ENCODE measurements at regions not wholly inside any gene's neighbourhood (a gene's known extent, or its start where the extent isn't known, plus 50 kb on each side); places are given as distances from the start of the nearest gene placed in this dataset.

DNA sequence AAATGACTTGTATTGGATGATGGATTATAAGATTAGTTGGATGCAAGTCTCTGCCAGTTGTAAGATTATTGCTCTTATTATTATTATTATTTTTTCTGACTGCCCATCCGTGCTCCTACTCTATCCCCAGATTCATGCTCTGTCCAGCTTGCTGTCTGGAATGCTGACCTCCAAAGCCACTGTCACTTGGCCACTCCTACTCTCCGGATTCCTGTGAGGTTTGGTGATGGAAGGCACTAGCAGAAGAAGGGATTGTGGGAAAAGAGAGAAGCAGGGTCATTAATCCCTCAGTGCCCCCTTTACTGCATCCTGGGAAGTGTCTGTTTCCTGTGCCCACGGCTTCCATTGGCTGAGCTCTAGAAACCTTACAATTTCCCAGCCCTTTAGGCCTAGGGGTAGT lies 76.3 kb upstream of the IL12B start:
- 90% methylated on average over 3 of the region's 3 CpGs for WGBS

DNA sequence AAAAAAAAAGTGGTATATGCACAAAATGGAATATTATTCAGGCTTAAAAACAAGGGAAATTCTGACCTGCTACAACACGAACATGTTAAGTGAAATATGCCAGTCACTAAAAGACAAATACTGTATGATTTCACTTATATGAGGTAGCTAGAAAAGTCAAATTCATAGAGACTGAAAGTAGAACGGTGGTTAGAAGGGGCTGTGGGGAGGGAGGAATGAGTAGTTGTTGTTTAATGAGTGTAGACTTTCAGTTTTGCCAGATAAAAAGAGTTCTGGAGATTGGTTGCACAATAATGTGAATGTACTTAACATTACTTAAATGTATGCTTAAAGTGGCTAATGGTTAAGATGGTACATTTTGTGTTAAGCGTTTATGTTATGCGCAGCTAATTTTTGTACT lies 79.5 kb upstream of the IL12B start:
- Histone ChIP-seq H3K27ac (ENCODE audit: low read depth, low read length) (no peak overlapping the region), H3K36me3 (ENCODE audit: insufficient read depth, low read length) (no peaks in the 10 kb centered on the region), H3K27me3 (ENCODE audit: insufficient read depth, low read length) (no peaks in the 10 kb centered on the region), H3K4me1 (ENCODE audit: insufficient read depth, low read length) (peaks cover 10% of the 10 kb centered on the region; the same call in 1 of the 2 replicates), H3K9ac (ENCODE audit: low read depth, low read length) (no peak overlapping the region), H3K4me3 (ENCODE audit: low read length) (no peak overlapping the region), H3K9me3 (ENCODE audit: insufficient read depth, low read depth, low read length) (no peaks in the 10 kb centered on the region)
- WGBS: 97% methylated on average over 4 of the region's 4 CpGs

More for the DNA sequence above, 76.3 kb upstream of the IL12B start:
- Histone ChIP-seq H3K27me3 (ENCODE audit: insufficient read depth, low read length) (no peaks in the 10 kb centered on the region), H3K4me1 (ENCODE audit: insufficient read depth, low read length) (0 out of 2 replicates have a peak, but pooled peaks cover 3% of the 10 kb centered on the region), H3K9ac (ENCODE audit: low read depth, low read length) (no peak overlapping the region), H3K9me3 (ENCODE audit: insufficient read depth, low read depth, low read length) (no peaks in the 10 kb centered on the region), H3K36me3 (ENCODE audit: insufficient read depth, low read length) (no peaks in the 10 kb centered on the region), H3K4me3 (ENCODE audit: low read length) (no peak overlapping the region), H3K27ac (ENCODE audit: low read depth, low read length) (no peak overlapping the region)

DNA sequence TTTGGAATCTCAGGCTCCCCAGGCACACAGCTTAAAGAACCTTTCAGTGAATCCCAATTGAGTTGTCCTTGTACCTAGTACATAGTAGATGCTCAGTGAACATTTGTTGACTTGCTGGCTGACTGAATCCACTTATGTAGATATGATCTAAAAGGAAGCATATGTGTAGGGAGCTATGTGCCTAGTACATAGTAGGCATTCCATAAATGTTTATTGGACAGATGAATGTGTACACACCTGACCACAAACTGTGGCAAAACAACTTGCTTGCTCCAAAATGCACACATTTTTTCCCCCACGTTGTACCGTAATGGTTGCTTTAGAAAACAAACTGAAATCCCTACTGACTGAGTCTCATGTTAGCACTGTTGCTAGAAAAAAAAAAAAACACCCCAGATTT lies 80.2 kb upstream of the IL12B start:
- WGBS: 93% methylated on average over 2 of the region's 2 CpGs
- Histone ChIP-seq H3K36me3 (ENCODE audit: insufficient read depth, low read length) (no peaks in the 10 kb centered on the region), H3K4me1 (ENCODE audit: insufficient read depth, low read length) (peaks cover 10% of the 10 kb centered on the region; the same call in 1 of the 2 replicates), H3K27me3 (ENCODE audit: insufficient read depth, low read length) (no peaks in the 10 kb centered on the region), H3K9ac (ENCODE audit: low read depth, low read length) (no peak overlapping the region), H3K27ac (ENCODE audit: low read depth, low read length) (no peak overlapping the region), H3K4me3 (ENCODE audit: low read length) (no peak overlapping the region), H3K9me3 (ENCODE audit: insufficient read depth, low read depth, low read length) (no peaks in the 10 kb centered on the region)

DNA sequence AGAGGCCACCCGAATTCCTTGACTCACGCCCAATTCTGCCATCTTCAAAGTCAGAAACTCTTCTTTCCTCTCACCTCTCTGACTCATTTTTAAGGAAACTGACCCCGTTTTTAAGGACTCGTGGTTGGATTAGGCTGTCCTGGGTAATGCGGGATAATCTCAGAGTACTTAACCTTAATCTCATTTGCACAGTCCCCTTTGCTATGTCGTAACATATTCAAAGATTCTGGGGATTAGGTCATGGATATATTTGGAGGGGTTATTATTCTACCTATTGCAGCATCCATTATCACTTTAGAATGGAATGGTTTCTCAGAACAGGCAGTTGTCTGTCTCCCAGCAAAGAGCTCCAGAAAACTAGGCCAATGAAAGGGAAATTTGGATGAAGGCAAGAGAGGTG lies 80.8 kb upstream of the IL12B start:
- no peaks in the 10 kb centered on the region for H3K9me3 ChIP-seq (ENCODE audit: insufficient read depth, low read depth, low read length)
- no peaks in the 10 kb centered on the region for H3K27me3 ChIP-seq (ENCODE audit: insufficient read depth, low read length)
- no peaks in the 10 kb centered on the region for H3K36me3 ChIP-seq (ENCODE audit: insufficient read depth, low read length)
- H3K9ac ChIP-seq (ENCODE audit: low read depth, low read length): no peak overlapping the region
- peaks cover 7% of the 10 kb centered on the region; the same call in 1 of the 2 replicates for H3K4me1 ChIP-seq (ENCODE audit: insufficient read depth, low read length)
- H3K27ac ChIP-seq (ENCODE audit: low read depth, low read length): no peak overlapping the region
- H3K4me3 ChIP-seq (ENCODE audit: low read length): no peak overlapping the region
- WGBS: 61% methylated on average over 4 of the region's 6 CpGs

DNA sequence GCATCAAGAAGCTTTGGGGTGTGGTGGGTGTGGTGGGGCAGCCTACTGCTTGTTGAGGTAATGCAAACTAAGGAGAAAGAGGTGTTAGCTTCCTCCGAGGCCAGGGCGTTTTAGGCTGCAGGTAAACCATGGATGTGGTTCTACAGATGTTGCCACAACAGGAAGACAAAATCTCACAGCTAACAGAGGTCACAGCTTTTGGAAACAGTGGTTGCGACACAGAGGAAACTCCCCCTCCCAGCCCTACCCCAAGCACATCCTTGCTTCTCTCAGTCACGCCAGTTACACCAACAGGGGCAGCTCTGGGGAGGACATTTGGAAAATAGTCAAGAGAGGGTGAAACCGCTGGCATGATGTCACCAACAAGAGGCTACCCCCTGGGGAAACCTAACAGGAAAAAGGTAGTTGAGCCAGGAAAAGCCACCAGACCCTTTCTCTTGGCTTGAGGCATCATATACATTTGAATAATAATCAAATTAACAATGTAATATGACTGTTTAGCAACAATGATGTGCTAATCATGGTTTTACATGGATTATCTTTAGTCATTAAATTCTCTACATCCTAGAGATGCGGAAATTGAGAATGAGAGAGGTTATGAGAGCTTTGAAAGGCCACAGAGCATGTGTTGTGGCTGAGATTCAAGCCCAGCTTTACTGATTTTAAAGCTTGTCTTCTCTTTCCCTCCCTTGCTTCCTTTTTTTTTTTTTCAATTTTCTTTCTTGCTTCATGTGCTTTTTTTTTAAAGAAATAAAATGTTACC lies 82.2 kb upstream of the IL12B start:
- H3K4me1 ChIP-seq (ENCODE audit: insufficient read depth, low read length): peaks cover 7% of the 10 kb centered on the region; the same call in 1 of the 2 replicates
- H3K27me3 ChIP-seq (ENCODE audit: insufficient read depth, low read length): no peaks in the 10 kb centered on the region
- no peaks in the 10 kb centered on the region for H3K36me3 ChIP-seq (ENCODE audit: insufficient read depth, low read length)
- no peaks in the 10 kb centered on the region for H3K9me3 ChIP-seq (ENCODE audit: insufficient read depth, low read depth, low read length)
- H3K4me3 ChIP-seq (ENCODE audit: low read length): no peak overlapping the region
- WGBS: 61% methylated on average over 6 of the region's 6 CpGs
- no peak overlapping the region for H3K9ac ChIP-seq (ENCODE audit: low read depth, low read length)
- H3K27ac ChIP-seq (ENCODE audit: low read depth, low read length): no peak overlapping the region

DNA sequence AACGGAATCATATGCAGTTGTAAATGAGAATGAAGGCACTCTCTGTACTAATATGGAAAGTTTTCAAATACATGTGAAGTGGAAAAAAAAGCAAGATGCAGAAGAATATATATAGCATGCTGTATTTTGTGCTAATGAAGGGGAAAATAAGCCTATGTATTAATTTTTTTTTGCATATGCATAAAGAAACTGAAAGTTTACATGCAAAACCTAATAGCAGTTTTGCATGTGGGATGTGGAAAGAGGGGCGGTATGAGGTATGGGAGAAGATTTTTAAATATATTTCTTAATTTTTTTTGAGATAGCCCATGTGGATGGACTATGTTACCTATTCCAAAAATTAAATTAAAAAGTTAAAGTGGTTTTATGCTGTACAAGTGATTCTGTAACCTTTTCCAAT lies 83.7 kb upstream of the IL12B start:
- Histone ChIP-seq H3K27me3 (ENCODE audit: insufficient read depth, low read length) (no peaks in the 10 kb centered on the region), H3K9ac (ENCODE audit: low read depth, low read length) (no peak overlapping the region), H3K9me3 (ENCODE audit: insufficient read depth, low read depth, low read length) (no peaks in the 10 kb centered on the region), H3K4me3 (ENCODE audit: low read length) (no peak overlapping the region), H3K27ac (ENCODE audit: low read depth, low read length) (no peak overlapping the region), H3K36me3 (ENCODE audit: insufficient read depth, low read length) (no peaks in the 10 kb centered on the region), H3K4me1 (ENCODE audit: insufficient read depth, low read length) (peaks cover 7% of the 10 kb centered on the region; the same call in 1 of the 2 replicates)
- WGBS: 95% methylated on average over 2 of the region's 2 CpGs

DNA sequence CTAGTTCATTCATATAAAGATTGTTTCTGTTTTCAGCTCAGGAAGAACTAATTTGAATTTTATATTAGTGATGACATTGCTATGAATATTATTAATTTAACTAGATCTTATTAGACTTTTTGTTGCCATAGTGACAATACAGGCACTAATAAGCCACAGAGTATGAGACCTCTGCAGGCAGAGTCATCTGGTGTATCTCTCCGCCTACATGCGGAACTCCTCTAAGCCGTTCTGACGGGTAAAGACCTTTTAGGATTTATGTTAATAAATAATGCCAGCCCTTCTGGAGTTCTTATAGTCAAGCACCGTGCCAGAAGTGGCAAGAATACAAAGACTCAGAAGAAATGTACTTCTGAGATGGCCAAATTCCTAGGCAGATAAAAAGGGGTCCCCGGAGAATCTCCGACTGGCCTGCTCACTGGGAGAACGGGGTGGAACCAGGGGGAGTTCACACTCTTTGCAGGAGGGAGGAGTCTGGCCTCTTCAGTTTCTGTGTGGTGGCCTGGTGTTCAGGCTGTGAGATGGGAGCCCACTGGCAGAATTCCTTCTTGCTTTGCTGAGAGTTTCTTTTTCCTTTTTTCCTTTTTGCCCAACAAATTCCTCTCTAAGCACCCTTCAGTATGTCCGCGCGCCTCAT lies 85.1 kb upstream of the IL12B start:
- no peak overlapping the region for H3K27ac ChIP-seq (ENCODE audit: low read depth, low read length)
- no peak overlapping the region for H3K4me3 ChIP-seq (ENCODE audit: low read length)
- no peak overlapping the region for H3K9ac ChIP-seq (ENCODE audit: low read depth, low read length)
- 82% methylated on average over 11 of the region's 11 CpGs for WGBS
- H3K36me3 ChIP-seq (ENCODE audit: insufficient read depth, low read length): no peaks in the 10 kb centered on the region
- no peaks in the 10 kb centered on the region for H3K9me3 ChIP-seq (ENCODE audit: insufficient read depth, low read depth, low read length)
- no peaks in the 10 kb centered on the region for H3K27me3 ChIP-seq (ENCODE audit: insufficient read depth, low read length)
- H3K4me1 ChIP-seq (ENCODE audit: insufficient read depth, low read length): peaks cover 7% of the 10 kb centered on the region; the same call in 1 of the 2 replicates

DNA sequence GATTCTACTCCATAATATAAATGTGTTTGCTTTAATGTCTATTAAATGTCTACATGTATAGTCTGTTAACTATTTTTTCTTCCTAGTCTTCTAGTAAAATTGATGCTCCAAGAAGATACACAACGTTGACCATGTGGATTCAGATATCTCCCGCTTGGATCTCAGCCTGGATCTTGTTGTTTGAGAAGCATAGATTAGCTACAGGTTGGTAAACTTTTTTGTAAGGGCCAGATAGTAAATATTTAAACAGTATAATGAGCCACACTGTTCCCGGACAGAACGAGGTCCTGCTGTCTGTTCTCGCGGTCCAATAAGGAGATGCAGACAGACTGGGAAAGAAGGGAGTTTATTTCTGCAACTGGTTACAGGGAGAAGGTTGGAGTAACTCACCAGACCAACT lies 86.2 kb upstream of the IL12B start:
- WGBS: 81% methylated on average over 6 of the region's 6 CpGs
- Histone ChIP-seq H3K9ac (ENCODE audit: low read depth, low read length) (no peak overlapping the region), H3K4me3 (ENCODE audit: low read length) (no peak overlapping the region), H3K9me3 (ENCODE audit: insufficient read depth, low read depth, low read length) (no peaks in the 10 kb centered on the region), H3K27ac (ENCODE audit: low read depth, low read length) (no peak overlapping the region), H3K27me3 (ENCODE audit: insufficient read depth, low read length) (no peaks in the 10 kb centered on the region), H3K36me3 (ENCODE audit: insufficient read depth, low read length) (no peaks in the 10 kb centered on the region), H3K4me1 (ENCODE audit: insufficient read depth, low read length) (peaks cover 7% of the 10 kb centered on the region; the same call in 1 of the 2 replicates)

DNA sequence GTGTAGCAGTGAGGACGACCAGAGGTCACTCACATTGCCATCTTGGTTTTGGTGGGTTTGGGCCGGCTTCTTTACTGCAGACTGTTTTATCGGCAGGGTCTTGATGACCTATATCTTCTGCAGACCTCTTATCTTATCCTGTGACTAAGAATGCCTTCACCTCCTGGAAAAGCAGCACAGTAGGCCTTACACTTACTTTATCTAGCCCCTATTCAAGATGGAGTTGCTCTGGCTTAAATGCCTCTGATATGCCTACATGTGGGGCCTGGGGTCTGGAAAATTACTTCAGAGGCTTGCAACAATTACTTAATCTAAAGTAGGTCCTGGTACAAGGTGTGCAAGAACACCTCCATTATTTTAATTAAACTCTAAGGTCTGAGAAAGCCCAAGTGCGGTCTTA lies 86.9 kb upstream of the IL12B start:
- Histone ChIP-seq H3K4me1 (ENCODE audit: insufficient read depth, low read length) (peaks cover 6% of the 10 kb centered on the region; the same call in 1 of the 2 replicates), H3K4me3 (ENCODE audit: low read length) (no peak overlapping the region), H3K9me3 (ENCODE audit: insufficient read depth, low read depth, low read length) (no peaks in the 10 kb centered on the region), H3K36me3 (ENCODE audit: insufficient read depth, low read length) (no peaks in the 10 kb centered on the region), H3K9ac (ENCODE audit: low read depth, low read length) (no peak overlapping the region), H3K27me3 (ENCODE audit: insufficient read depth, low read length) (no peaks in the 10 kb centered on the region), H3K27ac (ENCODE audit: low read depth, low read length) (no peak overlapping the region)
- WGBS: 97% methylated on average over 4 of the region's 4 CpGs

DNA sequence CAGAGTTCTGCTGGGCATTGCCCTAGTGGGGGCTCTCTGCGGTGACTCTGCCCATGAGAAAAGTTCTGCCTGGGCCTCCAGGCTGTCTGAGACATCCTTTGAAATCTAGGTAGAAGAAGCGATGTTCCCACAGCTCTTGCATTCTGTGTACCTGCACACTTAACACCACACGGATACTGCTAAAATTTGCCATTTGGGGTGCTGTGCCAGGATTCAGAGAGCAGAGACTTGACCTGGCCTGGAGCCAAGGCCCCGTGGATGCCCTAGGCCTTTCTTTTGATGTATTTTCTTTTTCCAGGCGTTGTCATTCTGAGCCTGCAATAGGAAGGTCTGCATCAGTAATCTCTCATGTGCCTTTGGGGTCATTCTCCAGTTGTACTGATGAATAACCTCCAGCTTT lies 89.3 kb upstream of the IL12B start:
- no peaks in the 10 kb centered on the region for H3K36me3 ChIP-seq (ENCODE audit: insufficient read depth, low read length)
- no peak overlapping the region for H3K9ac ChIP-seq (ENCODE audit: low read depth, low read length)
- H3K9me3 ChIP-seq (ENCODE audit: insufficient read depth, low read depth, low read length): no peaks in the 10 kb centered on the region
- H3K4me3 ChIP-seq (ENCODE audit: low read length): no peak overlapping the region
- H3K27me3 ChIP-seq (ENCODE audit: insufficient read depth, low read length): no peaks in the 10 kb centered on the region
- 88% methylated on average over 5 of the region's 5 CpGs for WGBS
- no peaks in the 10 kb centered on the region for H3K4me1 ChIP-seq (ENCODE audit: insufficient read depth, low read length)
- H3K27ac ChIP-seq (ENCODE audit: low read depth, low read length): no peak overlapping the region

DNA sequence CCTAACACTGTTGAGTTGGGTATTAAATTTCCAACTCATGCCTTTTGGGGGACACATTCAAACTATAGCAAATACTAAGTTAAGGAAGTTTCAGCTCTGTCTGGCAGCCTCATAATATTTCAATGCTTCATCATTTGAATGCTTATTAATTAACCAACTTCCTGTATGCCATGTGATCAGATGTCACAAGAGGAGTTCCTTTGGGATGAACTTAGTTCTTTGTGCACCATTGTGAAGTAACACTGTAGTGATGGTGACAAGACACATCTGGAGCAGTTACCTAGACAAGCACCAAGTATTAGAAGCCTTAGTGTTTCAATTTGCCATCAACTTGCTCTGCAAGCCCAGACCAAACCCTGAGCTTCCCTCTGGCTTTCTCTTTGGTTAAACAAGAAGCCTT lies 90.7 kb upstream of the IL12B start:
- no peaks in the 10 kb centered on the region for H3K9me3 ChIP-seq (ENCODE audit: insufficient read depth, low read depth, low read length)
- no peaks in the 10 kb centered on the region for H3K4me1 ChIP-seq (ENCODE audit: insufficient read depth, low read length)
- H3K27ac ChIP-seq (ENCODE audit: low read depth, low read length): no peak overlapping the region
- no peak overlapping the region for H3K4me3 ChIP-seq (ENCODE audit: low read length)
- no peaks in the 10 kb centered on the region for H3K27me3 ChIP-seq (ENCODE audit: insufficient read depth, low read length)
- no peak overlapping the region for H3K9ac ChIP-seq (ENCODE audit: low read depth, low read length)
- no peaks in the 10 kb centered on the region for H3K36me3 ChIP-seq (ENCODE audit: insufficient read depth, low read length)
